ENCODE measurements at regions not wholly inside any gene's neighbourhood (a gene's known extent, or its start where the extent isn't known, plus 50 kb on each side); places are given as distances from the start of the nearest gene placed in this dataset.

GRCh38 chr15:31447931-31448634, 121.4 kb downstream of the KLF13 start:
- ChIA-PET POLR2A (no interaction called here), CTCF (interaction anchor here (0.6 to 1.0 kb wide), 2 partner anchors 8 to 652 kb away, joined by 3 read pairs; no protein-coding TSS in a partner anchor)
- Histone ChIP-seq H3K36me3 (ENCODE audit: control insufficient read depth in 2 of 2, insufficient read depth in 1 of 2, low read length in 2 of 2) (no peaks in the 10 kb centered on the region), H3K27ac (ENCODE audit: extremely low read depth, low read depth, low read length) (no peak overlapping the region), H3K9me3 (ENCODE audit: control insufficient read depth, insufficient read depth, low read depth, low read length) (no peaks in the 10 kb centered on the region), H3K4me3 (ENCODE audit: low read depth, low read length) (no peak overlapping the region), H3K4me1 (ENCODE audit: control insufficient read depth, insufficient read depth, low read length) (no peaks in the 10 kb centered on the region)
- no peak for TF ChIP-seq ZNF707 (tag by site-specific recombination; IDR thresholded peaks at IDR 0.05)
- no peak for TF ChIP-seq ZNF558 (tag by site-specific recombination; IDR thresholded peaks at IDR 0.05)
- no peak for TF ChIP-seq REPIN1 (tag by site-specific recombination; IDR thresholded peaks at IDR 0.05; ENCODE audit: low read depth)
- TF ChIP-seq ZNF169 (tag by site-specific recombination; IDR thresholded peaks at IDR 0.05) = no peak
- no peak for TF ChIP-seq RBAK (tag by site-specific recombination; IDR thresholded peaks at IDR 0.05)
- TF ChIP-seq HOXC10 (CRISPR knock-in tag; IDR thresholded peaks at IDR 0.05) = no peak
- TF ChIP-seq ZNF146 (tag by site-specific recombination; IDR thresholded peaks at IDR 0.05) = no peak

DNA sequence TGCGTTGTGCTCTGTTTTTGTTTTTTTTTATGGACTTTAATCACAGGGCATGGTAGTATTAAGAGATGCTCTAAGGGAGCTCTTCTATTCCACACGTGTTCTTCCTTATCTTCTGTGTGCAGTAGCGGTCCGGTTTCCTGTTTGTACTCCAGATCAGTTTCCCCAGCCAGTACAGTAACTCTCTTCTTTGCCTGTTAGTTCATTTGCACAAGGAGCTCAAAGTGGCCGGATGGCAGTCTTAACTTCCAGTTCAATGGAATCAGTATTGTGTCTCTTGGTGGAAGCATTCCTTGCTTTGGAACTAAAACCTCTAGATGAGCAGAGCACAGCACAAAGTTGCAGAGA, 122.0 kb downstream of the KLF13 start:
- POLR2A ChIA-PET = no interaction called here
- H3K27ac ChIP-seq (ENCODE audit: extremely low read depth, low read depth, low read length) = no peak overlapping the region
- H3K9me3 ChIP-seq (ENCODE audit: control insufficient read depth, insufficient read depth, low read depth, low read length) = no peaks in the 10 kb centered on the region
- H3K4me3 ChIP-seq (ENCODE audit: low read depth, low read length) = no peak overlapping the region
- no peak for TF ChIP-seq YY1 (tag by site-specific recombination; IDR thresholded peaks at IDR 0.05)
- TF ChIP-seq ZBTB7A (tag by site-specific recombination; IDR thresholded peaks at IDR 0.05; ENCODE audit: low read depth) = no peak
- TF ChIP-seq ZNF530 (tag by site-specific recombination; IDR thresholded peaks at IDR 0.05; ENCODE audit: low read depth) = no peak
- no peaks in the 10 kb centered on the region for H3K4me1 ChIP-seq (ENCODE audit: control insufficient read depth, insufficient read depth, low read length)
- CTCF ChIA-PET = interaction anchor here (1.0 kb wide), 1 partner anchor 9 kb away, joined by 3 read pairs; no protein-coding TSS in a partner anchor
- H3K36me3 ChIP-seq (ENCODE audit: control insufficient read depth in 2 of 2, insufficient read depth in 1 of 2, low read length in 2 of 2) = no peaks in the 10 kb centered on the region

GRCh38 chr15:31452595-31453557, 126.2 kb downstream of the KLF13 start:
- H3K36me3 ChIP-seq (ENCODE audit: control insufficient read depth in 2 of 2, insufficient read depth in 1 of 2, low read length in 2 of 2) = no peaks in the 10 kb centered on the region
- TF ChIP-seq ZNF654 (tag by site-specific recombination; IDR thresholded peaks at IDR 0.05; ENCODE audit: low read depth) (no peak), ZNF555 (tag by site-specific recombination; conservative IDR thresholded peaks at IDR 0.05) (no peak), ZNF157 (tag by site-specific recombination; IDR thresholded peaks at IDR 0.05) (no peak), ZNF629 (tag by site-specific recombination; IDR thresholded peaks at IDR 0.05) (no peak), ZNF394 (tag by site-specific recombination; IDR thresholded peaks at IDR 0.05; ENCODE audit: borderline replicate concordance) (no peak)
- TF ChIP-seq, protein P1, sequence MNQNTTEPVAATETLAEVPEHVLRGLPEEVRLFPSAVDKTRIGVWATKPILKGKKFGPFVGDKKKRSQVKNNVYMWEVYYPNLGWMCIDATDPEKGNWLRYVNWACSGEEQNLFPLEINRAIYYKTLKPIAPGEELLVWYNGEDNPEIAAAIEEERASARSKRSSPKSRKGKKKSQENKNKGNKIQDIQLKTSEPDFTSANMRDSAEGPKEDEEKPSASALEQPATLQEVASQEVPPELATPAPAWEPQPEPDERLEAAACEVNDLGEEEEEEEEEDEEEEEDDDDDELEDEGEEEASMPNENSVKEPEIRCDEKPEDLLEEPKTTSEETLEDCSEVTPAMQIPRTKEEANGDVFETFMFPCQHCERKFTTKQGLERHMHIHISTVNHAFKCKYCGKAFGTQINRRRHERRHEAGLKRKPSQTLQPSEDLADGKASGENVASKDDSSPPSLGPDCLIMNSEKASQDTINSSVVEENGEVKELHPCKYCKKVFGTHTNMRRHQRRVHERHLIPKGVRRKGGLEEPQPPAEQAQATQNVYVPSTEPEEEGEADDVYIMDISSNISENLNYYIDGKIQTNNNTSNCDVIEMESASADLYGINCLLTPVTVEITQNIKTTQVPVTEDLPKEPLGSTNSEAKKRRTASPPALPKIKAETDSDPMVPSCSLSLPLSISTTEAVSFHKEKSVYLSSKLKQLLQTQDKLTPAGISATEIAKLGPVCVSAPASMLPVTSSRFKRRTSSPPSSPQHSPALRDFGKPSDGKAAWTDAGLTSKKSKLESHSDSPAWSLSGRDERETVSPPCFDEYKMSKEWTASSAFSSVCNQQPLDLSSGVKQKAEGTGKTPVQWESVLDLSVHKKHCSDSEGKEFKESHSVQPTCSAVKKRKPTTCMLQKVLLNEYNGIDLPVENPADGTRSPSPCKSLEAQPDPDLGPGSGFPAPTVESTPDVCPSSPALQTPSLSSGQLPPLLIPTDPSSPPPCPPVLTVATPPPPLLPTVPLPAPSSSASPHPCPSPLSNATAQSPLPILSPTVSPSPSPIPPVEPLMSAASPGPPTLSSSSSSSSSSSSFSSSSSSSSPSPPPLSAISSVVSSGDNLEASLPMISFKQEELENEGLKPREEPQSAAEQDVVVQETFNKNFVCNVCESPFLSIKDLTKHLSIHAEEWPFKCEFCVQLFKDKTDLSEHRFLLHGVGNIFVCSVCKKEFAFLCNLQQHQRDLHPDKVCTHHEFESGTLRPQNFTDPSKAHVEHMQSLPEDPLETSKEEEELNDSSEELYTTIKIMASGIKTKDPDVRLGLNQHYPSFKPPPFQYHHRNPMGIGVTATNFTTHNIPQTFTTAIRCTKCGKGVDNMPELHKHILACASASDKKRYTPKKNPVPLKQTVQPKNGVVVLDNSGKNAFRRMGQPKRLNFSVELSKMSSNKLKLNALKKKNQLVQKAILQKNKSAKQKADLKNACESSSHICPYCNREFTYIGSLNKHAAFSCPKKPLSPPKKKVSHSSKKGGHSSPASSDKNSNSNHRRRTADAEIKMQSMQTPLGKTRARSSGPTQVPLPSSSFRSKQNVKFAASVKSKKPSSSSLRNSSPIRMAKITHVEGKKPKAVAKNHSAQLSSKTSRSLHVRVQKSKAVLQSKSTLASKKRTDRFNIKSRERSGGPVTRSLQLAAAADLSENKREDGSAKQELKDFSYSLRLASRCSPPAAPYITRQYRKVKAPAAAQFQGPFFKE (tag by site-specific recombination; IDR thresholded peaks at IDR 0.05; ENCODE audit: borderline replicate concordance) = no peak
- TF ChIP-seq, protein P2, sequence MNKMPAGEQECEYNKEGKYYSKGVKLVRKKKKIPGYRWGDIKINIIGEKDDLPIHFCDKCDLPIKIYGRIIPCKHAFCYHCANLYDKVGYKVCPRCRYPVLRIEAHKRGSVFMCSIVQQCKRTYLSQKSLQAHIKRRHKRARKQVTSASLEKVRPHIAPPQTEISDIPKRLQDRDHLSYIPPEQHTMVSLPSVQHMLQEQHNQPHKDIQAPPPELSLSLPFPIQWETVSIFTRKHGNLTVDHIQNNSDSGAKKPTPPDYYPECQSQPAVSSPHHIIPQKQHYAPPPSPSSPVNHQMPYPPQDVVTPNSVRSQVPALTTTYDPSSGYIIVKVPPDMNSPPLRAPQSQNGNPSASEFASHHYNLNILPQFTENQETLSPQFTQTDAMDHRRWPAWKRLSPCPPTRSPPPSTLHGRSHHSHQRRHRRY (tag by site-specific recombination; IDR thresholded peaks at IDR 0.05) = no peak
- H3K4me1 ChIP-seq (ENCODE audit: control insufficient read depth, insufficient read depth, low read length) = no peaks in the 10 kb centered on the region
- H3K27ac ChIP-seq (ENCODE audit: extremely low read depth, low read depth, low read length) = no peak overlapping the region
- H3K9me3 ChIP-seq (ENCODE audit: control insufficient read depth, insufficient read depth, low read depth, low read length) = no peaks in the 10 kb centered on the region
- ChIA-PET POLR2A (no interaction called here), CTCF (interaction anchor here (0.7 kb wide), 1 partner anchor 33 kb away, joined by 3 read pairs; no protein-coding TSS in a partner anchor)
- H3K4me3 ChIP-seq (ENCODE audit: low read depth, low read length) = no peak overlapping the region

All from HEK293 (cell line).